HCT116 (cell line): ENCODE measurements at regions not wholly inside any gene's neighbourhood (a gene's known extent, or its start where the extent isn't known, plus 50 kb on each side); places are given as distances from the start of the nearest gene placed in this dataset.

Source experiments
- ATAC-seq: fragments of 200-7000 bp; cut with Tn5 transposase; 2 replicates; pipeline ENCODE4 v1.9.1; 2020; ENCODE audit warnings: mild to moderate bottlenecking, moderate library complexity
- BruUV-seq: library from RNA; stranded (reverse); fragments of 400-500 nt; replicated peaks from 2 replicates; lab custom pipeline; 2021; lab: Mats Ljungman, UMichigan
- CTCF ChIA-PET: fragments of 300-600 bp; sonication (Branson Sonifier 250); formaldehyde crosslinking; loops from one replicate; lab custom pipeline; 2021; ENCODE audit warnings: antibody characterized with exemption; lab: Charles Lee
- POLR2A ChIA-PET: fragments of 300-600, 350-600 bp; sonication (Branson Sonifier 250); formaldehyde crosslinking; loops from one replicate; lab custom pipeline; 2021; ENCODE audit warnings: antibody characterized with exemption; lab: Charles Lee
- RAD21 ChIA-PET, 2 experiments: fragments of 300-600 bp; sonication (Branson Sonifier 250); formaldehyde crosslinking; loops; one replicate each; lab custom pipeline; 2023; ENCODE audit warnings: low total read pairs in 2 of 2; ENCODE audit not compliant: uncharacterized antibody in 2 of 2, unreplicated experiment in 2 of 2, low non-redundant PET in 1 of 2; lab: Charles Lee
- DNase-seq: peaks from one replicate; pipeline ENCODE4 v3.0.0-alpha.2; 2010; ENCODE audit warnings: low read depth, low spot score
- H2AFZ ChIP-seq: fragments of 200-600 bp; shearing (Covaris generic), sonication (generic); 2 replicates; pipeline ENCODE4 v1.6.1; 2017; ENCODE audit warnings: low read depth, mixed run types, mixed read lengths, antibody characterized with exemption, low read length; ENCODE audit not compliant: poor library complexity, severe bottlenecking
- H3K27ac ChIP-seq: 2 replicates; pipeline ENCODE4 v1.5.1; 2012; ENCODE audit warnings: low read depth, low read length
- H3K27me3 ChIP-seq: fragments of 200-600 bp; sonication (generic); 2 replicates; pipeline ENCODE4 v1.6.1; 2016; ENCODE audit warnings: mixed run types, low read length, mixed read lengths; ENCODE audit not compliant: insufficient read depth
- H3K36me3 ChIP-seq, 2 experiments: fragments of 200-500 bp in 1 of 2; fragments of 200-600 bp in 1 of 2; sonication (Bioruptor generic) in 1 of 2; sonication (generic) in 1 of 2; 2 replicates each; pipeline versions ENCODE4 v1.5.1 to v1.6.1; 2014 to 2016; ENCODE audit warnings: low read length in 2 of 2, inconsistent platforms in 1 of 2, mixed read lengths in 1 of 2, mixed run types in 1 of 2; ENCODE audit not compliant: insufficient read depth in 2 of 2, control insufficient read depth in 1 of 2
- H3K4me1 ChIP-seq, 2 experiments: fragments of 200-600 bp in 1 of 2; sonication (generic) in 1 of 2; 2 replicates each; pipeline versions ENCODE4 v1.5.1 to v1.6.1; 2012 to 2017; ENCODE audit warnings: low read length in 2 of 2, inconsistent platforms in 1 of 2, mild to moderate bottlenecking in 1 of 2, mixed read lengths in 1 of 2, mixed run types in 1 of 2, moderate library complexity in 1 of 2; ENCODE audit not compliant: insufficient read depth in 2 of 2, control insufficient read depth in 1 of 2
- H3K4me2 ChIP-seq: fragments of 200-600 bp; sonication (generic); 2 replicates; pipeline ENCODE4 v1.6.1; 2017; ENCODE audit warnings: mixed run types, low read length, mixed read lengths
- H3K4me3 ChIP-seq, 2 experiments: fragments of 200-600 bp in 1 of 2; sonication (generic) in 1 of 2; replicated peaks in 1 of 2; 2 replicates each; pipeline ENCODE4 v1.5.1; 2011 to 2016; ENCODE audit warnings: low read length in 2 of 2, control low read depth in 1 of 2, low read depth in 1 of 2, mild to moderate bottlenecking in 1 of 2, mixed read lengths in 1 of 2, mixed run types in 1 of 2
- H3K79me2 ChIP-seq: fragments of 200-600 bp; sonication (generic); 2 replicates; pipeline ENCODE4 v1.6.1; 2017; ENCODE audit warnings: mild to moderate bottlenecking, mixed run types, low read length, moderate library complexity, mixed read lengths; ENCODE audit not compliant: insufficient read depth
- H3K9ac ChIP-seq: fragments of 200-600 bp; sonication (generic); 2 replicates; pipeline ENCODE4 v1.6.1; 2016; ENCODE audit warnings: low read length, mixed read lengths
- H3K9me2 ChIP-seq: fragments of 200-600 bp; sonication (generic), shearing (Covaris generic); 2 replicates; pipeline ENCODE4 v1.6.1; 2017; ENCODE audit warnings: mixed run types, mild to moderate bottlenecking, moderate library complexity; ENCODE audit not compliant: insufficient read depth
- H3K9me3 ChIP-seq, 2 experiments: fragments of 200-500 bp in 1 of 2; fragments of 200-600 bp in 1 of 2; sonication (Bioruptor generic) in 1 of 2; sonication (generic) in 1 of 2; 2 replicates each; pipeline ENCODE4 v1.6.1; 2014 to 2017; ENCODE audit warnings: low read length in 2 of 2, mixed read lengths in 2 of 2, inconsistent platforms in 1 of 2, low read depth in 1 of 2, mild to moderate bottlenecking in 1 of 2, mixed run types in 1 of 2, moderate library complexity in 1 of 2; ENCODE audit not compliant: control insufficient read depth in 1 of 2, insufficient read depth in 1 of 2
- H4K20me1 ChIP-seq: fragments of 200-600 bp; sonication (generic), shearing (Covaris generic); 2 replicates; pipeline ENCODE4 v1.6.1; 2017; ENCODE audit warnings: mixed run types, mild to moderate bottlenecking, moderate library complexity; ENCODE audit not compliant: insufficient read depth
- CBX3 ChIP-seq: IDR thresholded peaks from 2 replicates; pipeline ENCODE4 v1.6.1; 2012; ENCODE audit warnings: low read depth
- CEBPB ChIP-seq: IDR thresholded peaks from 2 replicates; pipeline ENCODE4 v1.6.1; 2012; ENCODE audit warnings: low read depth
- ELF1 ChIP-seq: IDR thresholded peaks from 2 replicates; pipeline ENCODE4 v1.6.1; 2012; ENCODE audit warnings: low read depth, borderline replicate concordance
- FOSL1 ChIP-seq: IDR thresholded peaks from 2 replicates; pipeline ENCODE4 v1.6.1; 2012; ENCODE audit warnings: low read depth
- JUND ChIP-seq: IDR thresholded peaks from 2 replicates; pipeline ENCODE4 v1.6.1; 2012
- POLR2AphosphoS5 ChIP-seq: IDR thresholded peaks from 2 replicates; pipeline ENCODE4 v1.6.1; 2011; ENCODE audit warnings: mild to moderate bottlenecking, low read depth, low read length, moderate library complexity
- RAD21 ChIP-seq: IDR thresholded peaks from 2 replicates; pipeline ENCODE4 v1.6.1; 2012; ENCODE audit warnings: low read depth, mild to moderate bottlenecking
- SIN3A ChIP-seq: IDR thresholded peaks from 2 replicates; pipeline ENCODE4 v1.6.1; 2012; ENCODE audit warnings: low read depth
- SP1 ChIP-seq: IDR thresholded peaks from 2 replicates; pipeline ENCODE4 v1.6.1; 2012; ENCODE audit warnings: low read depth
- SRF ChIP-seq: IDR thresholded peaks from 2 replicates; pipeline ENCODE4 v1.6.1; 2012; ENCODE audit warnings: low read depth
- ZBTB33 ChIP-seq: IDR thresholded peaks from 2 replicates; pipeline ENCODE4 v1.6.1; 2011; ENCODE audit warnings: mild to moderate bottlenecking, low read length, moderate library complexity; ENCODE audit not compliant: insufficient replicate concordance; ENCODE audit errors: extremely low read depth
- ZNF274 ChIP-seq: fragments of 200-500 bp; sonication (Bioruptor generic); IDR thresholded peaks from 2 replicates; pipeline ENCODE4 v1.6.1; 2014; ENCODE audit warnings: mild to moderate bottlenecking, low read depth, low read length, inconsistent platforms
- intact Hi-C: fragments of 100-400 bp; cut with micrococcal nuclease; formaldehyde crosslinking; loops from 2 replicates; pipeline ENCODE4 v1.10.0; 2022
- TF ChIP-seq, protein P1 (sequence below): IDR thresholded peaks from 2 replicates; pipeline ENCODE4 v1.6.1; 2012; ENCODE audit warnings: low read depth
- TF ChIP-seq, protein P2 (sequence below): IDR thresholded peaks from 2 replicates; pipeline ENCODE4 v1.6.1; 2012

DNA sequence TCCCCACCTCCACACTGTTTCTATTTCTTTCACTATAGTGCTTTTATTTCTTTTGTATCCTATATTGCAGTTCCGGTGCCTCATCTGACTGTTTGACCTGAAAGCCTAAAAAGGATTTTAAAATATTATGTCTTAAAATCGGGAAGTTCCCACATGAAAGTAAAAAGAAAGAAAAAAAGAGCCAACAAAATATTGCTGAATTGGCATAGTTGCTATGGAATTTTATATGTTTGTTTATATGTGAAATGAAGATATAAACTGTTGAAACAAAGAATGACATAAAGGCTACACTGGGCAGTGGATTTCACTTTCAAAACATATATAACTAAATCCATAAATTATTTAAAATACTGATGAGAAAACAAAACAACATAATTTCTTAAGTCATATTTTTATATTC is 1383.7 kb downstream of the C4orf33 start (continued):
- TF ChIP-seq ZBTB33 (no peak), FOSL1 (no peak), SP1 (no peak), ELF1 (no peak), JUND (no peak), SRF (no peak)
- TF ChIP-seq, protein P1, sequence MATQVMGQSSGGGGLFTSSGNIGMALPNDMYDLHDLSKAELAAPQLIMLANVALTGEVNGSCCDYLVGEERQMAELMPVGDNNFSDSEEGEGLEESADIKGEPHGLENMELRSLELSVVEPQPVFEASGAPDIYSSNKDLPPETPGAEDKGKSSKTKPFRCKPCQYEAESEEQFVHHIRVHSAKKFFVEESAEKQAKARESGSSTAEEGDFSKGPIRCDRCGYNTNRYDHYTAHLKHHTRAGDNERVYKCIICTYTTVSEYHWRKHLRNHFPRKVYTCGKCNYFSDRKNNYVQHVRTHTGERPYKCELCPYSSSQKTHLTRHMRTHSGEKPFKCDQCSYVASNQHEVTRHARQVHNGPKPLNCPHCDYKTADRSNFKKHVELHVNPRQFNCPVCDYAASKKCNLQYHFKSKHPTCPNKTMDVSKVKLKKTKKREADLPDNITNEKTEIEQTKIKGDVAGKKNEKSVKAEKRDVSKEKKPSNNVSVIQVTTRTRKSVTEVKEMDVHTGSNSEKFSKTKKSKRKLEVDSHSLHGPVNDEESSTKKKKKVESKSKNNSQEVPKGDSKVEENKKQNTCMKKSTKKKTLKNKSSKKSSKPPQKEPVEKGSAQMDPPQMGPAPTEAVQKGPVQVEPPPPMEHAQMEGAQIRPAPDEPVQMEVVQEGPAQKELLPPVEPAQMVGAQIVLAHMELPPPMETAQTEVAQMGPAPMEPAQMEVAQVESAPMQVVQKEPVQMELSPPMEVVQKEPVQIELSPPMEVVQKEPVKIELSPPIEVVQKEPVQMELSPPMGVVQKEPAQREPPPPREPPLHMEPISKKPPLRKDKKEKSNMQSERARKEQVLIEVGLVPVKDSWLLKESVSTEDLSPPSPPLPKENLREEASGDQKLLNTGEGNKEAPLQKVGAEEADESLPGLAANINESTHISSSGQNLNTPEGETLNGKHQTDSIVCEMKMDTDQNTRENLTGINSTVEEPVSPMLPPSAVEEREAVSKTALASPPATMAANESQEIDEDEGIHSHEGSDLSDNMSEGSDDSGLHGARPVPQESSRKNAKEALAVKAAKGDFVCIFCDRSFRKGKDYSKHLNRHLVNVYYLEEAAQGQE, result no peak

DNA sequence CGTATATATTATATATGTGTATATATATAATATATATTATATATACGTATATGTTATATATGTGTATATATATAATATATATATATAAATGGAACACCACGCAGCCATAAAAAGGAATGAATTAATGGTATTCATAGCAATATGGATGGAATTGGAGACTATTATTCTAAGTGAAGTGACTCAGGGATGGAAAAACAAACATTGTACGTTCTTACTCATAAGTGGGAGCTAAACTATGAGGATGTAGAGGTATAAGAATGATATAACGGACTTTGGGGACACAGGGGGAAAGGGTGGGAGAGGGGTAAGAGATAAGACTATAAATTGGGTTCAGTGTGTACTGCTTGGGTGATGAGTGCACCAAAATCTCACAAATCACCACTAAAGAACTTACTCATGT is 1388.9 kb downstream of the C4orf33 start:
- no peak overlapping the region for H3K27ac ChIP-seq
- H4K20me1 ChIP-seq, result no peaks in the 10 kb centered on the region
- H3K9me2 ChIP-seq, result no peaks in the 10 kb centered on the region
- no TSS peak for BruUV-seq
- no peak overlapping the region for H3K4me3 ChIP-seq
- H3K4me1 ChIP-seq, result no peaks in the 10 kb centered on the region
- ChIA-PET CTCF (no interaction called here), POLR2A (no interaction called here), RAD21 (no interaction called here)
- DNase-seq (no peak), ATAC-seq (no peak)
- no peak overlapping the region for H2AFZ ChIP-seq
- no peak overlapping the region for H3K4me2 ChIP-seq
- H3K9ac ChIP-seq, result no peak overlapping the region
- no peaks in the 10 kb centered on the region for H3K27me3 ChIP-seq
- H3K9me3 ChIP-seq, result no peaks in the 10 kb centered on the region
- intact Hi-C loops, result no loop called here
- H3K36me3 ChIP-seq, result no peaks in the 10 kb centered on the region
- no peaks in the 10 kb centered on the region for H3K79me2 ChIP-seq
- TF ChIP-seq RAD21 (no peak), POLR2AphosphoS5 (no peak), FOSL1 (no peak), CBX3 (no peak), ZNF274 (no peak), CEBPB (no peak), SP1 (no peak), SRF (no peak), SIN3A (no peak), JUND (no peak), ZBTB33 (no peak)
- TF ChIP-seq, protein P1, result no peak
- TF ChIP-seq, protein P2, sequence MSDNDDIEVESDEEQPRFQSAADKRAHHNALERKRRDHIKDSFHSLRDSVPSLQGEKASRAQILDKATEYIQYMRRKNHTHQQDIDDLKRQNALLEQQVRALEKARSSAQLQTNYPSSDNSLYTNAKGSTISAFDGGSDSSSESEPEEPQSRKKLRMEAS, result no peak
